Glutamatergic neuron (in vitro differentiated cells): ENCODE measurements at regions not wholly inside any gene's neighbourhood (a gene's known extent, or its start where the extent isn't known, plus 50 kb on each side); places are given as distances from the start of the nearest gene placed in this dataset.

Experiments used
- DNase-seq: peaks from one replicate; pipeline ENCODE4 v3.0.0; 2022
- H3K27ac Mint-ChIP-seq: one replicate; pipeline ENCODE4 v1.8.0; 2020; ENCODE audit warnings: mild to moderate bottlenecking, mixed read lengths, inconsistent platforms; ENCODE audit not compliant: unreplicated experiment
- H3K27me3 Mint-ChIP-seq: one replicate; pipeline ENCODE4 v1.8.0; 2020; ENCODE audit warnings: mild to moderate bottlenecking, moderate library complexity, mixed read lengths, inconsistent platforms; ENCODE audit not compliant: unreplicated experiment
- H3K36me3 Mint-ChIP-seq: one replicate; pipeline ENCODE4 v1.8.0; 2020; ENCODE audit warnings: mild to moderate bottlenecking, mixed read lengths, inconsistent platforms; ENCODE audit not compliant: unreplicated experiment
- H3K4me1 Mint-ChIP-seq: one replicate; pipeline ENCODE4 v1.8.0; 2020; ENCODE audit warnings: mild to moderate bottlenecking, low read depth, mixed read lengths, inconsistent platforms; ENCODE audit not compliant: unreplicated experiment
- H3K4me3 Mint-ChIP-seq: one replicate; pipeline ENCODE4 v1.8.0; 2020; ENCODE audit warnings: mild to moderate bottlenecking, mixed read lengths, inconsistent platforms; ENCODE audit not compliant: unreplicated experiment
- H3K9me3 Mint-ChIP-seq: one replicate; pipeline ENCODE4 v1.8.0; 2020; ENCODE audit warnings: mild to moderate bottlenecking, moderate library complexity, mixed read lengths, inconsistent platforms; ENCODE audit not compliant: unreplicated experiment
- CTCF ChIP-seq: fragments of 200-600 bp; sonication (generic); IDR thresholded peaks from one replicate; pipeline ENCODE4 v1.5.0; 2021; ENCODE audit not compliant: partially characterized antibody, unreplicated experiment

GRCh38 chr14:53381895-53382294 is 228.8 kb upstream of the DDHD1 start:
- H3K4me3 Mint-ChIP-seq, result no peak overlapping the region
- H3K36me3 Mint-ChIP-seq, result no peaks in the 10 kb centered on the region
- no peaks in the 10 kb centered on the region for H3K4me1 Mint-ChIP-seq
- TF ChIP-seq CTCF, result no peak
- no peak overlapping the region for H3K27ac Mint-ChIP-seq
- no peak for DNase-seq
- H3K27me3 Mint-ChIP-seq, result no peaks in the 10 kb centered on the region
- no peaks in the 10 kb centered on the region for H3K9me3 Mint-ChIP-seq

- TF ChIP-seq CTCF, result no peak
- H3K27me3 Mint-ChIP-seq, result no peaks in the 10 kb centered on the region
- no peaks in the 10 kb centered on the region for H3K4me1 Mint-ChIP-seq
- H3K36me3 Mint-ChIP-seq, result no peaks in the 10 kb centered on the region
- H3K4me3 Mint-ChIP-seq, result no peak overlapping the region
- H3K9me3 Mint-ChIP-seq, result no peaks in the 10 kb centered on the region
- H3K27ac Mint-ChIP-seq, result no peak overlapping the region
- DNase-seq, result no peak
Observed at GRCh38 chr14:53380867-53381225, 227.7 kb upstream of the DDHD1 start.

GRCh38 chr14:53380052-53380866 is 227.1 kb upstream of the DDHD1 start:
- no peak overlapping the region for H3K27ac Mint-ChIP-seq
- no peaks in the 10 kb centered on the region for H3K9me3 Mint-ChIP-seq
- no peaks in the 10 kb centered on the region for H3K36me3 Mint-ChIP-seq
- no peak for DNase-seq
- H3K27me3 Mint-ChIP-seq, result no peaks in the 10 kb centered on the region
- no peaks in the 10 kb centered on the region for H3K4me1 Mint-ChIP-seq
- no peak for TF ChIP-seq CTCF
- H3K4me3 Mint-ChIP-seq, result no peak overlapping the region

- Mint-ChIP-seq H3K36me3 (no peaks in the 10 kb centered on the region), H3K4me1 (no peaks in the 10 kb centered on the region), H3K27me3 (no peaks in the 10 kb centered on the region), H3K9me3 (no peaks in the 10 kb centered on the region), H3K4me3 (no peak overlapping the region), H3K27ac (no peak overlapping the region)
- no peak for DNase-seq
- no peak for TF ChIP-seq CTCF
Observed at GRCh38 chr14:53378142-53378541, 225.0 kb upstream of the DDHD1 start.

GRCh38 chr14:53376064-53376463 is 222.9 kb upstream of the DDHD1 start:
- H3K27ac Mint-ChIP-seq, result no peak overlapping the region

More at GRCh38 chr14:53376064-53376463, 222.9 kb upstream of the DDHD1 start:
- no peak overlapping the region for H3K4me3 Mint-ChIP-seq
- no peak for TF ChIP-seq CTCF
- no peak for DNase-seq
- no peaks in the 10 kb centered on the region for H3K9me3 Mint-ChIP-seq
- H3K4me1 Mint-ChIP-seq, result no peaks in the 10 kb centered on the region
- no peaks in the 10 kb centered on the region for H3K27me3 Mint-ChIP-seq
- H3K36me3 Mint-ChIP-seq, result no peaks in the 10 kb centered on the region
